ENCODE measurements at regions not wholly inside any gene's neighbourhood (a gene's known extent, or its start where the extent isn't known, plus 50 kb on each side); places are given as distances from the start of the nearest gene placed in this dataset.

DNA sequence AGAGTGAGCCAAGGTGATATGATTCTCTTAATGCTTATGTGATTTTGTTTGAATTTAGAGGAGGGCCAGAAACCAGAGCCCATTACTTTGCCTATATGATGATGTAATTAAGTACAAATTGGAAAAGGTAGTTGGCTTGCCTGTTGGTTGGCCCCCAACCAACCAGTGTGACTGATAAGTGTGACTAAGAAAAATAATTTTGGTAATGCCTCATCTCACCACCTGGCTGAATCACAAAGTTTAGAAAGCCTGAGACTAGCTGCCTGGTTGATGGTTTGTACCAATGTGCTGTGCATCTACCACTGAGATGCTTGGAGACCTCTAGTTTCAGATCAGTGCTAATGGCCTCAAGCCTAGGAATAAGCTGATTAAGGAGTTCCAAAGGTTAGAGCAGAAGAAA, 338.7 kb downstream of the CDH2 start:
- DNase-seq (ENCODE audit: insufficient read length, low spot score) (no peak), FAIRE-seq (no peak)

DNA sequence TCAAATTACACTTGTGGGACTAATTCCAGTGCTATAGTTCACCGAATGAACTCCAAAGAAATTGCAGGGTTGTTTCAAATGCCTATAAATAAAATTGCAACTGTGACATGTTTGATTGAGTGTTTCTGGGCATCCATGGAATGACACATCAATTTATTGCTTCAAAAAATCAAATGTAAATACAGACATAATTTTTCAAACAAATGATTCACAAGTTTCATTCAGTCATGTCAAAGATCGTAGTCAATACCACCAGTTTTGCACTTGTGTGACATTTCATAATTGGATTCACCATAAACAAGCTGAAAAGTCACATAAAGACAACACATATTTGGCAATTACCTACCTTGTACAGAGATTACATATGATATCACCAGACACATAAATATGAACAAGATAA, 350.8 kb downstream of the CDH2 start:
- DNase-seq (ENCODE audit: insufficient read length, low spot score) (no peak), FAIRE-seq (no peak)

DNA sequence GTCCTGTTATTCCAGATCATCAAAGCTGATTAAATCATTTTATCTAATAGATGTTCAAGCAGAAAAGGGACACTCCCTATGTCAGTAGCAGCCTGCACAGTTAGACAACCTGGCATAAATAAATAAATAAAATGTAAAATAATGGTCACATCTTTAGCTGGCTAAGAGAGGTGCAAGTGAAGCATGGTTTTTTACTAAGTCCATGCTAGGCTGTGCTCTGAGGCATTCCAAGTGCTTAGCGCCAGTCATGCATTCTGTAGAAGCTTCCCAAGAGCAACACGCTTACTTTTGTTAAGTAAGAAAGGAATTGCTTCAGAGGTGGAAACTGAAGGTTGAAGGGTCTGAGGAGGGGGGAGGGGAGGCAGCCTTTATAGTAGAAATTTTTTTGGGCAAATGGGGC, 351.2 kb downstream of the CDH2 start:
- no peak for DNase-seq (ENCODE audit: insufficient read length, low spot score)
- no peak for FAIRE-seq

DNA sequence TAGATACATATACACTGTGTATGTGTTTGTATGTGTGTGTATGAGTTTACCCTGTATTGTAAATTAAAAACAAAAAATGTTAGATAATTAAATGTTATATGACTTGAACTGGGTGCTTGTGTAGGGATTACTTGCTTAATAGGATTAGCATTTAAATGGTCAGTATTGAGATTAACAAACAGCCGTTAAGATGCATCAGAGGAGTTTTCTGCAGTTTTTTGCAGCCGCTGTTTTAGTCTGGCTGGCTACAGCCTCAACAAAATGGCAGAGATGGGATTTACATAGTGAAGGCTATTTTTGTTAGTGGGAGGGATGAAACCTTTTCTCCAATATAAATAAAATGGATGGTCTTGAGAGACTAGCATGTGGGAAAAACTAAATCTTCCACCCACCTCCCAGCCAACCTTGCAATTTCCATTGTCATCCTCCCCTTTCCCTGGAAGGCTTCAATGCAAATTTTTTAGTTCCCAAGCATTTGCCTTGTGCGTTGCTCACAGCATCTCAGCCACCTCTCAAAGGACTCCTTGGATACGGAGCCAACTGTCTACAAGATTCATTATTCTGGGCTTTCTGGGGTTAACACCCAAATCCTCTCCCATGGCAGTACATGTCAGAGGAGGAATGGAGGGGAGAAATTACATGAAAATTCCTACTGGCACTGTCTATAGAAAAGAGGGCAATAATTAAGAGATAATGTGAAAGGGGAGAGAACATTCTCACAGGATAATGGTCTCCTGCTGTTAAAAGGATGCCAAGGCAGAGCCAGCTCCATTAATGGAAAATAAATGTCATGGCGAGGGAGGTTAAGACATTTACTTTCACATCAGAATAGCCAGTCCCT, 351.9 kb downstream of the CDH2 start:
- FAIRE-seq (no peak), DNase-seq (ENCODE audit: insufficient read length, low spot score) (no peak)

DNA sequence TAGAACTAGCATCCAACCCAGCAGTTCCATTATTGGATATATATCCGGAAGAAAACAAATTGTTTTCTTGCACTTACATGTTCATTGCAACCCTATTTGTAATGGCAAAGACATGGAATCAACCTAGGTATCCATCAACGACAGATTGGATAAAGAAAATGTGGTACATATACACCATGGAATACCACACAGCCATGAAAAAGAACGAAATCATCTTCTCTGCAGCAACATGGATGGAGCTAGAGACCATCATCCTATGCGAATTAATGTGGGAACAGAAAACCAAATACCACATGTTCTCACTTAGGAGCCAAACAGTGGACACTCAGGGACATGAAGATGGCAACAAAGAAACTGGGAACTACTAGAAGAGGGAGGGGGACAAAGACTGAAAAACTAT, 352.7 kb downstream of the CDH2 start:
- FAIRE-seq (no peak), DNase-seq (ENCODE audit: insufficient read length, low spot score) (no peak)

DNA sequence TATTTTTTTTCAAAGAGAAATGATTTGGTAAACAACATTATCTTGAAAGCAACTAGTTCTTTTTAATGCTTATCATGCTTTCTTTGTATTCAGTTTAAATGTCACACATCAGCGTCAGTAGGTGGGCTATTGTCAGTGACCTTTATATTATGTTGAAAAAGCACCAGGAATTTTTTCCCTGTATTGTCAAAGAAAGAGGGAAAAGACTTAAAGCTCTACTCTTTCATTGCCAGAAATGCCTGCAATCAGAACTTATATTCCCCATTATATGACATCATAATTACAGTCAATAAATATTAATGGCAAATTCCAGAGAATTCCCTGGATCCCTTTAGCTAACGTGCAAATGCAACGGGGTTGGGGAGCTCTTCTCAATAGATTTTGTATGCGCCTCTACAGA, 353.9 kb downstream of the CDH2 start:
- no peak for DNase-seq (ENCODE audit: insufficient read length, low spot score)
- FAIRE-seq: no peak

DNA sequence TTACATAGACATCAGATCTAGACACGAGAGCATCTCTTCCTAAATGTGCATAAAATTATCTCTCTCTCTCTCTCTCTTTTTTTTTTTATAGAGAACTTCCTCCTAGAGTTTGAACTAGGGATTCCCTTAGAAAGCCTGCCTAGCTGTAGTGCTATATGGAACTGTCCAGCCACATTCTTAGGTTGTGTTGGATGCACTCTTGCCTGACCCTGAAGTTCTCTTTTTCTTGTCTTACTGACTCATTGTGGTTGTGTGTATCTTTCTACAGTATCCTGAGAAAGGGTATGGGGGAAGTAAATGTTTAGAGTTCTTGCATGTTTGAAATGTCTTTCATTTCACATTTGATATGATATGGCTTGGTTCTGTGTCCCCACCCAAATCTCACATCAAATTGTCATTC, 368.2 kb downstream of the CDH2 start:
- DNase-seq (ENCODE audit: insufficient read length, low spot score): no peak
- FAIRE-seq: no peak

DNA sequence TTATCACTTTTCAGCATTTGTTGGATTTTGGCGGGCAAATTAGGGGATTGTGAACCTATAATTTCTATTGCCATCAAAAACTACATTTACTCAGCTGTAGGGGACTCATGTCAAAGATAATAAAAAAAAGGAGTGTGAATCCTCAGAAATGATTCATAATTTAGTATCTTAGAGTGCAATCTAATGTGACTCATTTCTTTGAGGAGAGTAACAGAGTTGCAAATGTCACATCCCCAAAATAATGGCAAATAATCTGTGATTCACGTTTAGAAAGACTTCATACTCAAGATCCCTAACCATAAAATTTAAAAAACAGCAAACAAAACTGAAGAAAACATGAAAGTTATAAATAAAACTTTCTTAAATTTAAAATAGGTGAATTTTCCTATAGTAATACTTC, 373.0 kb downstream of the CDH2 start:
- FAIRE-seq (no peak), DNase-seq (ENCODE audit: insufficient read length, low spot score) (no peak)

DNA sequence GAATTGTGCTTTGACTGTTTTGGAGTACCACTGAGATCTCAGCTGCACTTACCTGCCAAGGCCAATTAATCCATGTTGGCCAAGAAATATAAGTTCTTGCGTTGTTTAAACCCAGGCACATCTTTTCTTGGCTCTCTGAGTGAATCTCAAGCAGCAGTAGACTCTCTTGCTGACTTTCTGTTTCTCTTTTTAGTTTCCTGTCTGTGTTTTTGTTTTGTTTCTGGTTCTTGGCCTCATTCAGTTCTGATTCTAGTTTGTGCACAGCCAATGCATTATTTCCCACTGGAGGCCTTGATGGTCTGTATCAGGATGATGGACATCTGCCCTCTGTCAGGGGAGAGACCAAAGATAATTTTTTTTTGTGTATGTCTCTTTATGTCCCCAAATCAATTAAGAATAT, 379.4 kb downstream of the CDH2 start:
- DNase-seq (ENCODE audit: insufficient read length, low spot score) (no peak), FAIRE-seq (no peak)

DNA sequence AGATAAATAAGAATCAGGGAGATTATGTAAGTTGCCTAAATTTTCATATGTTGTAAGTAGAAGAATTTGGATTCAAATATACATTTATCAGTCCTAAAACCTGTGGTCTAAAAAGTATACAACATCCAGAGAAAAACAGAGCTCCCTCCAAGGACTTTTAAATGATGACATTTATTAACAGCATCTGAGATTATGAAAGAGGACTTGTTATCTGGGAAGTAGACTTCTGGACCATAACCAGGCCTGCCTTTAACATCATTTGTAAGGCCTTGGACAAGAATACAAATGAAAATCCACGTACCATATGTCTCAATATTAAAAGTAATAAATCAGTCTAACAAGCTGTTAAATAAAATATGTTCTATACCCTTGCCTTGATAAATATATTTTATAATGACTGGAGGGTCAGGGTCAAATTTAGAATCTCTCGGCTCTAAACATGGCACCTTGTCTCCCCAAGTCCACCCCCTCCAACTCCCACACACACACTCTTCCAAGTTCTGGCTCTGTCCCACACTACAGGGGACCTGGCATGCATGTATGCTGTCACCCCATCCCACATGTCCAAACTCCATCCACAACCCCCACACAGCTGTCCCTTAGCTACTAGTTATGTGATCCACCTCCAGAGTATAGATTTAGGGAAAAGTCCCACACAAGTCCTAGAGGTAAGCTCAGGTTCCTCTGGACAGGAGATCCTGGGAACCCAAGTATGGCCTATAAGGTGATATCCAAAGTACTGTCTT, 382.6 kb downstream of the CDH2 start:
- FAIRE-seq: no peak
- no peak for DNase-seq (ENCODE audit: insufficient read length, low spot score)

DNA sequence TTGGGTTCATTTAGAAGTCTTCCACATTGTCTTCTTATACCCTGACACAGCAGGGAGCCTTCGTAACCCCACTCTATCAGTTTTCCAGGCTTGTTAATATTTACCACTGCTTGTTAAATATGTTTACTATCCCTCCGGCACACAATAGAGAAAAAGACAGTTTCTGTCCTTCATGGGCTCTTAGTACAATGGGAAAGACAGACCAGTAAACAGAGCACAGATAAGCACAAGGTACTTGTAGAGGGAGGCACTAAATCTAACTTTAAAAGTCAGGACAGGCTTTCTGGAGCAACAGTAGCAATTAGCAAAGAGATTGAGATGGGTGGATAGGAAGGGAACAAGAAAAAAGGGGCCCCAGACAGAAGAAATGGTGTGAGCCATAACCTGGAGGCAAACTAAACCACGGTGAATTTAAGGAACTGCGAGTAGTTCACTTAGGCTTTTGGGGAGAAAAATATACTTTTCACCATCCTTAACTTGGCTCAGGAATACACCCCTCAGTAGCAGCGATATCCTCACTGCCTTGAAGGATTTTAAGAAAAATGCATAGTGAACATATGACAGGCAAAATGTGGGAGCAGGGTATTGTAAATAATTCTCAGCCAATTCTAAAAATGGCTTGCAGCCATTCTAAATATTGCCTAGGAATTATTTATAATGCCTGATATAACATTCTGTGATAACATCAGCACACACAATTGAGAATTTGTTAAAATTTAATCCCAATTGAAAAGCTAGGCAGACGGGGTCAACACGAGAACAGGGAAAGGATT, 383.7 kb downstream of the CDH2 start:
- DNase-seq (ENCODE audit: insufficient read length, low spot score) (no peak), FAIRE-seq (no peak)

DNA sequence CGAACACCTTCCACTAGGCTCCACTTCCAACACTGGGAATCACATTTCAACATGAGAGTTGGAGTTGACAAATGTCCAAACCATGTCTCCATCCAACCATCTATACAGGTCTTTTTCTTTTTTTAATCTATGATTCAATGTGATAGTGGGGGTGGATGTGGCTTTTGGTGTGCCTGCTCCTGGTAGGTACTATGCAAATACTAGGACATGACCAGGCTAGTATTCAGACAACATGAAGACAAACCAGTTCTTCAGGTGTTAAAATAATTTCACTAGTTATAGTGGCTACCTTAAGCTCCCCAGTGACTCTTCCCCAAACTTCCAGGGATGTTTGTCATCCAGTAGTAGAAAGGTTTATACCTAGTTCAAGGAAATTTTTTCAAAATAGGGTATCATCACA, 387.5 kb downstream of the CDH2 start:
- no peak for DNase-seq (ENCODE audit: insufficient read length, low spot score)
- FAIRE-seq: no peak

DNA sequence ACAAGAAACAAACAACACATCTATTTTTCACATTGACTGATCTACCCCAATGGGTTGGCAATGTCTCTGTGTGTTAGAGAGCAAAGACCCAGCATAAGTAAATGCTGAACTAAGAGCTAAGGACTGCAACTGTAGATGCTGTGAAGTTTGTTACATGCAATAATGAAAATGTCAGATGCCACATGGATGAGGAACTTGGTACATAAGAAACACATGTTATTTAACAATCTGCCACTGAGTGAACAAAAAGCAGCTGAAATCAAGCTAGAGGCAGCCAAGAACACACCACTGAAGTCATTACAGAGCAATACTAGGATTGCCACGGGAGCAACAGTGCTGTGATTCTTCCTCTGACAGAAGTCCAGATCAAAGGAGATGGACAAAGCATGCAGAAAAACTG, 389.4 kb downstream of the CDH2 start:
- FAIRE-seq (no peak), DNase-seq (ENCODE audit: insufficient read length, low spot score) (no peak)

DNA sequence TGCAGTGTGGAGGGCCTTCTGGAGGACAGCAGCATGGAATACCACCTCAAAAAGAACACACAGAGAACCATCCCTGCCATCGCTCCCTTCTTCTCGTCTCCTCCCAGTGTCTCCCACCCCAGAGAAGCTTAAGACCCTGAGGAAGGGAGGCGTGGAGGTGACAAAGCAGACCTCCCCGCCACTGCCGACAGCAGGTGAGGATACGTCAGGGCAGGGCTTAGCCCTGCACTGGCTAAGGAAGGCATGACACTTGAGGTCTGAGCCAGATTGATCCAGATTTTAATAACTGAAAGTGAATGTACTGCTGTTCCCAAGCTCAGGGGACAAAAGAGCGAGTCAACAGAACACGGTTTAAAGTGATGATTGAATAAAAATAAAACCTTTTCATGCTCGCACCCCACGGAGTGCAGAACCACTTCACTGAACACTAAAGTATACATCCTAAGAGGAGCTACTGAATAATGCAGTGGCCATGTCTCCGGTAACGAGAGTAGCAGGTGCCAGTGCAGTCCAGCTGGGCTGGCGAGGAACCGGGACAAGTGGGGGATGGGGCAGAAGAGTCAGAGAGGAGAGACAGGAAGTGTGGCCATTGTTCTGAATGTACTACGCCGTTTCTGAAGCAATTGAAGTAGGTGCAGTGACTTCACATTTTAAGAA, 391.0 kb downstream of the CDH2 start:
- DNase-seq (ENCODE audit: insufficient read length, low spot score) (no peak), FAIRE-seq (no peak)

DNA sequence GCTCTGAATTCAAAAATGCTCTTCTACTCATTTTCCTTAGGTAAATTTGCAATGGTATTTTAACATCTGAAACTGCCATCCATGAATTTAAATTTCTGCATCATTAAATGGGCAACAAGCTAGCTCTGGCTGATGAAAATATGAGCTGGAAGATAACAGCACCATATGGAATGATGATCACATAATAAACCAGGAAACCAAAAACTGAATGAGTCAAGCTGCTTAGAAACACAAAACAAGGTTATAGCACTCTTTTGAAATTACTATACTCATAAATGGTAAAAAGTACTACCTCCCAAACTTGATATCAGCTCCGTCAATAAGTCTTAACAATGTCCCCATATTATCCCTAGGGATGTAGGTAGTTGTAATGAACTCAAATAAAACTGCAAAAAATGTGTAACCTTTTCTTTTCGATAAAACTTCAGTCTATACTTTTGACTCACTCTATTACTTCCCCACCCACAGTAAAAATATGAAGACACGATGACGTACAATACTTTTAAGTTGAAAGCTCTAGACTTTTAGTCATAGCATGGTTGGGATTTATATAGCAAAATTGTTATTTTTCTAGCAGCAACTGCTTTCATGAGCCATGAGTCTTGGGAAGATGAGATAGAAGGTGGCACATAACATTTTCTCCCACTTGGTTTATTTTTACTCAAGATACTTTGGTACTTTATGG, 396.7 kb downstream of the CDH2 start:
- no peak for DNase-seq (ENCODE audit: insufficient read length, low spot score)
- FAIRE-seq: no peak

DNA sequence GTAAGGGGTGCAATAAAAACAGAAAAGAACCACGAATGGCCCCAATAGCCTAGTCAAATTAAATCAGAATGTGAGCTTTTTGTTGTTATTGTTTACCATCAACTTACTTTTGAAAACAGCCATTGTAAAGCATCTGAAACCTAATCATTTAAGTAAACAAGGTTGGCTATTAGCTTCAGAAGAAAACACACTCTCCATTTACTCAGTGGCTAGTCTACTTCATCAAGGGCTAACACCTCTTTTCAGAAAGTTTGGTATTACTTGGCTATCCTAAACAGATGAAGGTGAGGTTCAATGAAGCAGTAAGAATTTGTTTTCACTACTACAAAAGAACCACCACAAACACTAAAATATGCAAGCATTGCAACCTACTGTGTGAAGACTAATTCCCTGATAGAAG, 398.0 kb downstream of the CDH2 start:
- FAIRE-seq: no peak

DNA sequence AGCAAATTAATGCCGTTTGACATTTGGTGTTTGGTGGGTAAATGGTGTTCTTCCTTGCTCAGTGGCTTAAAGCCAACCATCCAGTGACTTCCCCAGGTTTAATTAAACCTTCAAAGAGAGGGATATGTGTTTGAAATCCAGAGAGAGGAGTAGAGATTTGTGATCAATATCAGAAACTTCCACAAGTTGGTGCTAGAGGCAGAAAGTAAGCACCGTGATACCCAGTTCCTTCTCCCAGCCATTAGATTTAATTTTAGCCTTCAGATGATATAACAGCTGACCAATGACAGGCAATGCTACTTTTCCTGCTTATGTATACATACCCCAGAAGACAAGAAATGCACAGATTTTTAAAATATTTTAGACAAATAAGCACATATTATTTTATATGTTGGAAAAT, 398.5 kb downstream of the CDH2 start:
- no peak for FAIRE-seq
- no peak for DNase-seq (ENCODE audit: insufficient read length, low spot score)

More for the DNA sequence above, 398.0 kb downstream of the CDH2 start:
- no peak for DNase-seq (ENCODE audit: insufficient read length, low spot score)

DNA sequence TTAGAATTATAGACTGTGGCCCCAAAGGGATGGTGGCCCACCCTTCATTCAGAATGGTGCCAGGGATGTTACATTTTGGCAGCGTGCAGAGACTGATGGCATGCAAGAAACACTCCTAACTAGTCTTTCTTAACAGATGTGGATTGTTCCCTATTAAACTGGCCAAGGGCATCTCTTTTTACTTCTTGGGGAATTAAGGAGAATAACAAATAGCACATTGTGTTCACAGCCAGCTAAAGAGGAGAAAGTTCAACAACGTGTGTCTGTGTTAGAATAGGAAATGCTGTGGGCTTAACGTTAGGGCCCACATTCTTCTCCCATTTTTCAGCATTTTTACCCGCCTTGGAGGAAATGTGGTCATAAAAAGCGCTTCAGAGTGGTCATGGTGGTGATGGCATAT, 404.8 kb downstream of the CDH2 start:
- no peak for DNase-seq (ENCODE audit: insufficient read length, low spot score)
- FAIRE-seq: no peak

DNA sequence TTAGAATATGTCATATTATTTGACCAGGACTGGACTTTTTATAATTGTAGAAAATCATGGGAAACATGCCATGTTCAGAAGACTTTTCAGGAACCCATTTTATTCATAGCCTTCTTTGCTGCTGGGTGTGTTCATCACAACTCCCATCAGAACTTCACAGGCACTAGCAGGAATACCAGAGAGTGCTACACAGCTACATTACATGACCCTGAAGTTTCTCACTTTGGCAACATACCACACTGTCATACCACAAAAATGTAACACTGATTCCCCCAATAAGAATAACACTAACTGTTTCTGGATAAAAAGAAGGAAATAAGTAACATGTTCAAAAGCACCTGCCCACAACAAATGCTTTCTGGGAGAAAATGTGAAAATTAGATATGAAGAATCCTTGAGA, 405.4 kb downstream of the CDH2 start:
- DNase-seq (ENCODE audit: insufficient read length, low spot score) (no peak), FAIRE-seq (no peak)

DNA sequence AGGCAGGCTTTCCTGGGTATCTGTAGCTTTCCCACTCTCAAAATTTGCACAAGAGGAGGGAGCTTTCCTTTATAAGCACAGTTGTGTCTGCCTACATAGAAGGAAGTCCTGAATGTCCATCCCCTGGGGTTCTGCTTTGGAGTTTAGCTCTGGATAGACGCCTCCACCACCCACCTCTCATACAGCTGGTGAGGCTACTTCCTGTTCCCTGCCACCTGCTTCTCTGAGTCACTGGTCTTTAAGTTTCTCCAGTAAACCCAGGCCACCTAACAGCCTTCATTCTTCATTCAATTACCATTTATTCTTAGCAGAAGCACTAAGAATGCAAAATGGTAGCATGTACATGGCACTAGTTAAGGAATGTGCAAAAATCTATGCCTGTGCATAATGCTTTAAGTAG, 407.8 kb downstream of the CDH2 start:
- FAIRE-seq (no peak), DNase-seq (ENCODE audit: insufficient read length, low spot score) (no peak)

DNA sequence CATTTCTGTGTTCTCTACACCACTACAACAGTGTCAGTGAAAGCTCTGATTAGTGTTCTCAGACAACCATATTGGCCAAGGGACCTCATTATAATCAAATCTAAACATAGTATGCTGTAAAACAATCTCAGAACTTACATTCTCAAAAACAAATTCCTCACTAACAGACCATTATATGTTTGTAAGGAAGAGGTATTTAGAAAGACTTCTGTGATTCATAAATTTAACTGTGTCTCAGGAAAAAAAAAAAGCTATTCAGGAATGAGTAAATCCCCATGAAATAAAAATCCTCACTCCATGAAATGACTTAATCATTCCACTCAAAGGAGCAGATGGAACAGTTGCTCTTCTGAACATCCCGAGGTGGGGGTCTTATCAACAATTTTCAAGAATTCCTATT, 413.0 kb downstream of the CDH2 start:
- DNase-seq (ENCODE audit: insufficient read length, low spot score) (no peak), FAIRE-seq (no peak)
